GM18858 (cell line): ENCODE measurements at regions not wholly inside any gene's neighbourhood (a gene's known extent, or its start where the extent isn't known, plus 50 kb on each side); places are given as distances from the start of the nearest gene placed in this dataset.

Experiments
- ATAC-seq: cut with Tn5 transposase; IDR thresholded peaks from one replicate; pipeline ENCODE4 v1.9.1; 2021; ENCODE audit not compliant: unreplicated experiment

DNA sequence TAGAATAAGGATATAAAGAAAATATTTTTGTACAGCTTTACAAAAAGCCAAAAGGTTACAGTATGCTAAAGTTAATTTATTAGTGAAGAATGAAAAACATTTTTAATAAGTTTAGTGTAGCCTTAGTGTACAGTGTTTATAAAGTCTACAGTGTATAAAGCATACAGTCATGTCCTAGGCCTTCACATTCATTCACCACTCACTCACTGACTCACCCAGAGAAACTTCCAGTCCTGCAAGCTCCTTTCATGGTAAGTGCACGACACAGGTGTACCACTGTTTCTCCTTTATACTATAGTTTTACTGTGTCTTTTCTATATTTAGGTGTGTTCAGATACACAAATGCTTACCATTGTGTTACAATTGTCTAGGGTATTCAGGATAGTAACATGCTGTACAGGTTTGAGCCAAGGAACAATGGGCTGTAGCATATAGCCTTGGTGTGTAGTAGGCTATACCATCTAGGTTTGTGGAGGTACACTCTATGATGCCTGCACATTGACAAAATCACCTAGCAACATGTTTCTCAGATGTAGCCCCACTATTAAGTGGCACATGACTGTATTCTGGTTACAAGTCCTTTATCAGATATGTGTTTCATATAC lies 197.1 kb upstream of the KBTBD8 start:
- no peak for ATAC-seq

DNA sequence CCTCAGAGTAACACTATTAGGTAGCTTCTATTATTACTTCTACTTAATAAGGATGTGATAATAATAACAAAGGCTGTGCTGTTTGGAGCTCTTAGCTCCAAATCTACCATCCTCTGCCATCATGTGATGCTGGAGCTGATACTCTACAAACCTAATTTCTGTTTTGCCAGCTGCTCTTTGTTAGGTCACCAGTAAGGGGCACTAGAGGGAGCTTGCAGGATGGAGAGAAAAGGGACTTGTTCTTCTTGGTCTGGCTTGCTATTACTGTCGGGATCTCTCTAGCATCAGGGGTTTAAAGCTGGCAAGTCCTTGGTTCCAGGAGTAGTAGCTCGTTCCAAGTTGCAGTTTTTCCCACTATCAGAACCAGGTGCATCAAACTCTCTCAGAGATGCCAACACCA lies 194.9 kb upstream of the KBTBD8 start:
- ATAC-seq = no peak

DNA sequence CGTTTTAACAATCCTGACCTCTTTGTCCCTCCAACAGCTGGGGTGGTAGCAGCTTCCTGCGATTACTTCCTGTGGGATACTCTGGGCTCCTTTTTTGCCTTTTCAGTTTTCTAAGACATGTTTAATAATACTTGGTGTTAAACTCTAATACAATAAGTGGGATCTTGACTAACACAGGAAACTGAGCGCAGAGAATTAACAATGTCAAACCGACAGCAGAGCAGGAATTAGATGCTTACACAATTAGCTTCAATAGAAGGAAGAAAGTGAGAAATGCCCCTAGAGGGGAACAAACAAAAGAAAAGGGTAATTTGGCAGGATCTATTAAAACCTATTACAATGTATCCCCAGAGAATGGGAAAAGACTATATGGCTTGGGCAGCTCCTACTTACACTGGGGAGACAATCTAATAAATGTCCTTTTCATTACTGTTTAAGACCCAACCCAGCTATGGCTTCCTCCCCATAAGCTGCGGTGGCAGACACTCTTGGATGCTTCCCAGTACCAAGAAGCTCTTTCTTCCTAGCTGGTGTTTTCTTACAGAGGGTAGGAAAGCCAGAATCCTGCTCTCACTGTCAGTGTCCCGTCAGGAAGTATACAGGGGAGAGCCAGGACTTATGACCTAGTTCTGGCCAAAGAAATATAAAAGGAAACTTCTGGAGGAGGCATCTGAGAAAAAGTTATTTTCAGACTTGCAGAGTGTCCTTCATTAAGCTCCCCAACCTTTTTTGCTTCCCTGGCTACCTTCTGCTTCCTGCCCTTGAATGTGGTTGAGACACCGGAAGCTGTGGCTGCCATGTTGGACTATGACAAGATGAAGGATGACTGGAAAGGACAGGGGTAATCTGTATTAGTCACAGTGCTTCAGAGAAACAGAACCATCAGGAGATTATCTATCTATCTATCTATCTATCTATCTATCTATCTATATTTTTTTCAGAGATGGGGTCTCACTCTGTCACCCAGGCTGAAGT lies 194.1 kb upstream of the KBTBD8 start:
- no peak for ATAC-seq

DNA sequence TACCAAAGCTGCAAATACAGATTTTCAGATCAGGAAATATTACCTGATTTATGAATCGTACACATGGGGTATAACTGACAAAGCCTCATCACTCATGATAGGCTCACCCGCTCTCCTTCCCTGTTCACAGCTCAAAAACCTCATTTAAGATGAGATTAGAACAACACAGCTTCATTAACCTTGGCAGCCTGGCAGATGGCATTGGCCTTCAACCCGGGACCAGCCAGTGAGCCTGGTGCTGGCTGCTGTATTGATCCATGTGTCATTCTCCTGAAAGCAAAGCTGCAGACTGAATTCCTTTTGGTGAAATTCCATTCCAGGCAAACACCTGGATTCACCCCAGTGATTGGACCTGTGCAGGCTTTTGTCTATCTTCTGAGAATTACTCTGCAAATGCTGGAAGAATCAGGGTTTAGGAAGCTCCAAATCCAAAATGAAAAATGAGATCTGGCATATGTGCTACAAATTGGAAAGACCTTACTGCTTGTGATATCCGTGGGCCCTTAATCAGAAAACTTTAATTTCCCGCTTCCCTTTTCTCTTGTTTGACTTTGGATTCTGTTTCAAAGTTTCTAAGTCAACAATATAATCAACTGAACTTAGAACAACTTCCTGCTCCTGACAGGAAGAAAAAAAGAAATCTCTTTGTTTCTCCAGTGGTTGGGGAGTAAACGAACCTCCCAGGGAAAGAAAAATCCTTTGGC lies 189.1 kb upstream of the KBTBD8 start:
- ATAC-seq = no peak

DNA sequence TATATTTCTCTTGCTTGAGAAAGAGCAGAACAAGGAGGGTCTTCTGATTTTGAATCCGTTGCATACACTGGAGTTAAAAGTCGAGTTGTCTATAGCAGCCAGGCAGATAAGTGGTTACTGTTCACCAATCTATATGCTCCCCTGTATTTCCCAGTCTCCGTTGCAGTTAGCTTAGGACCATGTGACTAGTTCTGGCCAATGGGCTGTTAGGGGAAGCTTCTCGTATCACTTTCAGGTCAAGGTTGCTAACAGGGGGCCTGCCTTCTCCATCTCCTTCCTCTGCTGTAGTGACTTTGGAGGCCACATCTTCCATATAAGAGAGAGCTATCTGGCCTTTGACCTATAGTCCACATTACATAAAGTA lies 188.5 kb upstream of the KBTBD8 start:
- ATAC-seq = no peak

DNA sequence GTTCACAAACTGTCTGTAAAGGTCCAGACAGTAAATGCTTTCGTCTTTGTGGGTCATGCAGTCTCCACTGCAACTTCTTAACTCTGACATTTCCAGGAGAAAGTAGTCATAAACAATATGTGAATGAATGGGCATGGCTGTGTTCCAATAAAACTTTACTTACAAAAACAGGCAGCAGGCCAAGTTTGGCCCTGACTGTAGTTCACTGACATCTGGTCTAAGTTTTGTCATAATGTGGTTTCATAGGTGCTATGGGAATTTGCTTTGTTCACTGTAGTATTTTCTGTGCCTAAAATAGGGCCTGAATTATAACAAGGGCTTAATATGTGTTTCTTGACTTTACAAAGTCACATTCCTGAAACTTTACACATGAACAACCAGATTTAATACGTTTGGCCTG lies 186.0 kb upstream of the KBTBD8 start:
- ATAC-seq = no peak

DNA sequence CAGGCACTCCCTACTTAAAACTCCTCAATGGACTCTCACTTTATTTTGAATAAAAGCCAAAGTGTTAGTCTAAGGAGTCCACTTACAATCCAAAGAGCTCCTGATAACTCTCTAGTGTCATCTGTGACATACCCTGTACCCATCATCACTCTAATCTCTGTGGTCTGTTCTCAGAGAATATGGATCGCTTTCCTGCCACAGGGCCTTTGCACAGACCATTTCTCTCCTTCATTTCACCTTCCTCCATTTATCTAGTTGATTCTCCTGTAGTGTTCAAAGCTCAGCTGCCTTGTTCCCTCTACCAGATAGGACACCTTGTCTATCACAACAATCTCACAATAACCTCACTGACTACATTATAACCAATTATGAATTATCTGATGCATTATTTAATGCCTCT lies 185.4 kb upstream of the KBTBD8 start:
- ATAC-seq = no peak

DNA sequence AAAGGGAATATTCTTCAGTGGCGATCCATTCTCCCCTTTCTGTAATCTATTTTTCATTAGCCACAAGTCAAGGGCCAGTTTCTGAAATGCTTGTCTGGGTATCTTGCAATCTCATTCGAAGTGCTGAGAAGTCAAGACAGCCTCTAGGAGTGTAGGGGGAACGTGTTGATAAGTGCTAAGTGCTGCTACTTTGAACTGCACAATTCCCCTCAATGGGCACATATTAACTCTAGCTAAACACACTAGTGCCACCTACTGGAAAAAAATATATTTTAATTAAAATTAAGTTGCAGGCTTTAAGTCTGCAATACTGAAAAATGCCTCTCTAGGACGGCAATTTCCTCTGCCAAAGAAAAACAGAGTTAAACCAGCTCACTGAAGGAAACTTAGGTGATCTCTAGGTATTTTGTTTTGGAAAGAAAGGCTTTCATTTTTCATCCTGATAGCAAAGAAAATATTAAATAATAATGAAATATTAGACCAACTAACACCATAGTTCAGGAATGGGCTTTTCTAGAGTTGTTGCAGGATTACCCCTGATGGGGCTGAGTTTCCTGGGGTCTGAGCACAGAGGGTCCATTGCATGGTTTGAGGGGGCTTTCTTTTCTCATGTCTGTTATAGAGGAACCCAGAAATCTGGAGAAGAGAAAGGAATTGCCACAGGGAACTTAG lies 181.9 kb upstream of the KBTBD8 start:
- ATAC-seq = peak; percentile 79

DNA sequence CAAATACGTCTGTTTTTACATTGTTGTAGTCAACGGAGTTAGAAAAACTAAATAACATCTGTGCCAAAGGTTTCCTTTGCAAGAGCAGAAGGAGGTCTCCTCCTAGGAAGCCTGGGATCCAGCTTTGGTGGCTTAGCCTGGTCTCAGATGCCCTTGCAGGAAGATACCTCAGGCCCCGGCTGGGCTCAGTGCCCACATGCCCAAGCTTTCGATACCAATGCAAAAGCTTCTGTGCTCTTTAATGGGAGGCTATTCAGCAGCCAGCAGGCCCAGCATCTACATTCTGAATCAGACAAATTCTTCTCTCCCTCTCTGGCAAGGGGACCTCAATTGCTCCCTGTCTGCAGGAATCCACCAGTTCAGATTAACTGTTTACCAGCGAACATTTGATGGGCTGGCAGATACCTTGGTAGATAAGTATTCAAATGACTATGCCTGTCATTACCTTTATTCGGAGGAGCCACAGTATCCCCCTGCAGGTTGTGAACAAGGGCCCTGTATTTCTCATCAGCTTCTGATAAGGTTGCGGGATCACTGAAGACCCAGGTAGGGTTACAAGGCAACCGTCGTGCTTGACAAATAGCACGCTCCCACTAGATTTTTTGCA lies 180.1 kb upstream of the KBTBD8 start:
- ATAC-seq = no peak

DNA sequence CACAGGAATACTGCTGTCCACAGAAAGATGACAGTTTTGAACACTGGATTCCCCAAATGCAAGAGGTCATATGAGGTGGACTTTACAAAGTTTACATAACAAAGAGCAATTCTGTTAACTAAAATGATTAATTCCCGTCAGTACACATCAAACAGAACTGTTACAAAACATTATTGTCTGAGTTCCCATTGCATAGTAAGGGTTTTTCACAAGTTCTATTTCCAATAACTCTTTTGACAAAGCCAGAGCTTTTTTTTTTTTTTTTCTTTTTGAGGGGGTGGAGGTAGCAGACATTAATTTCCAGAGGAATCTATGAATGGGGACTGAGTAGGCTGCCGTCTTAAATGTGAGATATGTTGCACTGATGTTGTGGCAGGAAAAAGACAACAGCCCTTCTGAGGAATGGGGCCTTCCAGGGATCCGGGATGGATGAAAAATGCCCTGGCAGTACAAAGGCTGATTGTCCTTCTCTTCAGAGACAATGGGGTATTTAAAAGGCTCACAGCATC lies 178.1 kb upstream of the KBTBD8 start:
- no peak for ATAC-seq

DNA sequence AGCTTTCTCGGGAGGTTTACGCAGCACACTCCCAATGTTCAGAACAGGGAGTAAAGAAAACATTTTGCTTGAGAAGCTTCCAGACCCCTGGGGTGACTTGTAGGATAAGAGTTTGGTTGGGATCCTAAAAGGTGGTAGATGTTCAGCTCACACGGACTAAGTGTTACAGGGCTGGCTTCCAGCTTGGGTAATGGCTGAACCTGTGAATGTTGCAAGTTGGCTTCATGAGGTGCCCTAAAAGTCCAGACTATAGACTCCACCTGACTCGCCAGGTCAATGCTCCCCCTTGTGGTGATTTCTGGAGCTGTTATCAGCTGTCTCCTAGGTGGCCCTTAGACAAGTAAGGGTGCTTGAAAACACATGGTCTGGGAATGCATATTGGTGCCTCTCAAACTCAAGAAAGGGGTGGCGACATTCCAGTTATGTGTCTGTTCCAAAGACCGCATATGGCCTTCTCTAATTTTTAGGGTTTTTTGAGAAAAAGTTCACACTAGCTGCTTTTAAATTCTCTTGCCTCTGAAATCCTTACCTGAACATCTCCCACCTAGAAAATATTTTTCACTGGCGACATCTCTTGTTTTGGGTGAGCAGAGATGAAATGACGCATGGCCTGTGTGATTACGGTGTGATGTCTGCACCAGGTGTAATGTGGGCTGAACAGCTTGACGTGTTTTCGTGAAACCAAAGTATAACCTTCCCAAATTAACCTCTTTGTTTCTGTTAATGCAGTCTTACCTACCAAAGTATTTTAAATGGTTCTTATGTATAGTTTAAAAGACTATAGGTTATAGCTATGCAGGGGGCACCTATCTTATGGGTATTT lies 175.7 kb upstream of the KBTBD8 start:
- peak; percentile 74 for ATAC-seq

DNA sequence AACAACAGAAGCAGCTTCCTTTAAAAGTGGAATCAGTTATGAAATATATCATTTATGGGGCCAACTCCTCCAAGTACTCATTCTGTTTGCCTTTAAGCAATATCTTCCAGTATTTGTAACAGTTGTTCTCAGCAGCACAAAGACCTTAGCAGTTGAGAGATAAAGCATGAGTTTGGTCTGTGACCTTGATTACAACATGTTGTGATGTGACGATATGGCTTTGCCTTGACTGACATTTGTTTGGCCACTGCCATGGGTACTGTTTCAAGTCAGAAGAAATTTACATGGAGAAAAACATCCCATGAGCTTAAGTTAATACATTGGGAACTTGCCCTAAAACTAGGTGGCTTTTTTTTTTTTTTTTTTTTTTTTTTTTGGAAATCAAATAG lies 175.1 kb upstream of the KBTBD8 start:
- ATAC-seq = no peak

DNA sequence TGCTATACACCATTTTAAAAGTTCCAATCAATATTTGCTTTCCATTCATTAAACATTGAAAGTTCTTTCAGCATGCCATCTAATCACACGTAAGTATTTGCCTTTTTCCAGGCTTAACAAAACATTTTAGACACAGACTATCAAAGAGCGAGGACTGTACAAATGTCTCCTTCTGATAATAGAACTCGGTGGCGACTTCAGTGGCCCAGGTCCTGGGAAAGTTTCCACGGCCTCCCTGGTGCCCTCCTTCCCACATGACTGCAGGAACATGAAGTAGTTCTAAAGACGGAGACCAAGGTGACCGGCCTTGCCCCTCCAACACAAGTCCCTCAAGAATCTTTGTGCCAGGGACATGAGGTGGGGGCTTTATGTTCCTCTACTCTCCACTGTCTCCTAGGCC lies 174.6 kb upstream of the KBTBD8 start:
- no peak for ATAC-seq

DNA sequence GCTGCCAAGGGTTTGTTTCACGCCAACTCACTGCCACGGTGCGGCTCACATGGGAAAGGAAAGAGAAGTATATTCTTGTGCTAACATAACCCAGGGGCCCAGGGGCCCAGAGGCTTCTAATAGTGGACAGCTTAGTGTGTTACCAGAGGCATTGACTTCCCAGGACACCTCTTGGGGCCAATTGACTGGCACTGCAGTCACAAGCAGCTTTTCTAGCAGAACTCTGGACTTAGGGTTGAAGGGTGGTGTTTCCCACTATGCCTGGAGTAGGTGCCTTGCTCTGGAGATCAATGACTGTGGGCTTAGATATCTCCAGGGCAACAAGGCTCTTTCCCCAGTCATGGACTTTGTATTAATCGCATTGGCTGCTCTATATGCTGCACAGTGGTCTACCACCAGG lies 172.7 kb upstream of the KBTBD8 start:
- no peak for ATAC-seq

DNA sequence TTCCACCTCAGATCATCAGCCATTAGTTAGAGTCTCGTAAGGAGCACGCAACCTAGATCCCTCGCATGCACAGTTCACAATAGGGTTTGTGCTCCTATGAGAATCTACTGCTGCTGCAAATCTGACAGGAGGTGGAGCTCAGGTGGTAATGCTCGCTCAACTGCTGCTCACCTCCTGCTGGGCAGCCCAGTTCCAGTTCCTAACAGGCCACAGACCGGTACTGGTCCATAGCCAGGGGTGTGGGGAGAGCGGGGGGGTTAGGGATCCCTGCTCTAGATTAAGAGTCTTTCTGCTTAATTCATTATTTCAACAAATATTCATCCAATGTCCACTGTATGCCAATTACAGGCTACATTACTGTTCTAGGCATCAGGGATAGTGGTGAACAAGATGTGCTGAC lies 170.4 kb upstream of the KBTBD8 start:
- no peak for ATAC-seq

DNA sequence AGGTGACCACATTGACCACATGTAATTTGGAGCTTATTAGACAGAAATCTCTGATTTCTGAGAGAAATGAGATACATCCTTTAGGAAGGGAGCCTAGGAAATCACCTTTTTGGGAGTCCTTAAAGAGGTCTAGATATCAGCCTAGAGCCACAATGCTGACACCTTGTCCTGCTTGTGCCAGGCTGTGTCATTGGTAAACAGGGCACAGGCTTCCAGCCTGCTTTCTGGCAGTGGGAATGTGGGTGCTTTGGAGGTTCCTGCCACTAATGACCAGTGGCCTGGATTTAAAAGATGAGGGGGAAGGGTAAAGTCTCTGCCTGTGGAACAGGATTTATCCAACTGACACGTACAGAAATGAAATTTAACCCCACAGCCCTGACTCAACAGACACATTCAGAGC lies 169.8 kb upstream of the KBTBD8 start:
- ATAC-seq = no peak

DNA sequence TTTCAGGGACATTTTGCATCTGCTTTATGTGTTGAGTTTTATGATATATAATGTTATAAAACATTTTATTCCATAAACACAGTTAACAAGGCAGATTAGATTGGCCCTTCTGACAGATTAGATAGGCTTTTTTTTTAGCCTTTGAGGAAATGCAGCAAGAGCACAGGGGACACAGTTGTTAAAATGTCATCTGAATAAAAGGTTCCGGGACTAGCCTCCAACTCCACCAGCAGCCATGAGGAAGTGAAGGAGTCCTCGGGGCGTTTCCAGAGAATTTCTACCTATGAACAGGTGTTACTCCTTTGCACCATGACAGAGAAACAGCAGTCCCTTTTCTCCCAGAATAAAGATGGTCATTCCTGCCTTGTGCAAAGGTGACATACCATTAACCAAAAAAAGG lies 167.8 kb upstream of the KBTBD8 start:
- ATAC-seq = no peak

DNA sequence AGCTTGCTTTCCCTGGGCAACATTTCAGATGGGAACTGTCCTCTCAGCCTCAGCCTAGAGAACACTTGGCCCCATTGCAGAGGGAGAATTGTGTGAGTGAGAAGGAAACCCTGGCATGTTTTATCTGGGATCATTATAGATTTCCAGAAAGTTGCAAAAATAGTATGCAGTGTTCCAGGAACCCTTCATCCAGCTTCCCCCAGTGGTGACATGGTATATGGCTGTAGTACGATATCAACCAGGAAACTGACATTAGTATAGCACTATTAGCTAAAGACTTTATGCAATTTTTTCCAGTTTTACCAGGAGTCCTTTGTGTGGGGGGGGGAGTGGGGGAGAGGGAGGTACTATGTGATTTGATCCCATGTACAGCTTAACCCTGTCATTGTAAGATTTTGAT lies 166.2 kb upstream of the KBTBD8 start:
- no peak for ATAC-seq

DNA sequence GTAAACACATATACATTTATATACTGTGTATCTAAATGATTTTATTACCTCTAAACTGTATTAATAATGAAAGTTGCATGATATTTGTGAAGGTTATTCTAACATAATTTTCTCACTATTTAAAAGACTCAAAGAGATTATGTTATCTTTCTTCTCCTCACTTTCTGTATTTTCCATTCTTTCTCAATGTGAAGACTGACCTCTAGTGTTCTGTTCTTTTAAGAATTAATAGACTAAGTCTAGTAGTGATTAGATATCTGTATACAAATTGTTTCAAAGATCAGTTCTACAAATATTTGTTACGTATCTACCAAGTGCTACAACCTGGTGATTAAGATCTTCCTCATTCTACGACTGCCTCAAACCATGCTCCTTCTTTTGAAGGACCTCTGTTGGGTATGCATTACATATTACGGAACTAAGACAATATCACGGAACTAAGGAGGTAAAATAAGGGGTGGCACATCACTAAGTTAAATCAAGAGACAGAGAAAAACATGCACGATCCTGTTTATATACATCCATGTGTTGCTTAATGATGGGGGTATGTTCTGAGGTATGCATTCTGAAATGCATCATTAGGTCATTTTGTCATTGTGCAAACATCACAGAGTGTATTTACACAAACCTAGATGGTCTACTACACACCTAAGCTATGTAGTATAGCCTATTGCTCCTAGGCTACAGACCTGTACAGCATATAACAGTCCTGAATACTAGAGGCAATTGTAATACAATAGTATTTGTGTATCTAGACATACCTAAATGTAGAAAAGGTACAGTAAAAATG lies 161.5 kb upstream of the KBTBD8 start:
- ATAC-seq = no peak
